BJ (cell line): ENCODE measurements at regions not wholly inside any gene's neighbourhood (a gene's known extent, or its start where the extent isn't known, plus 50 kb on each side); places are given as distances from the start of the nearest gene placed in this dataset.
A peak's percentile ranks its signal among the peaks of the same experiment; 100 is the strongest.

Experiments
- CTCF ChIA-PET: fragments of 350-600 bp; formaldehyde crosslinking; extraction: SDS; loops from one replicate; lab custom pipeline; 2021; ENCODE audit warnings: antibody characterized with exemption, inconsistent platforms; lab: Yijun Ruan, JAX
- POLR2A ChIA-PET: fragments of 300-600 bp; sonication (Branson Sonifier 250); formaldehyde crosslinking; extraction: SDS; loops from one replicate; lab custom pipeline; 2021; ENCODE audit warnings: antibody characterized with exemption; lab: Charles Lee
- DNase-seq: peaks from one replicate; pipeline ENCODE4 v3.0.0-alpha.2; 2011; ENCODE audit warnings: low read depth
- H3K27me3 ChIP-seq: 2 replicates; pipeline ENCODE4 v1.6.0; 2011; ENCODE audit warnings: low read length; ENCODE audit not compliant: control insufficient read depth, insufficient read depth
- H3K36me3 ChIP-seq: 2 replicates; pipeline ENCODE4 v1.5.1; 2011; ENCODE audit warnings: low read length; ENCODE audit not compliant: control insufficient read depth, insufficient read depth
- H3K4me3 ChIP-seq: 2 replicates; pipeline ENCODE4 v1.5.1; 2011; ENCODE audit warnings: low read depth, mild to moderate bottlenecking, control low read depth, low read length
- CTCF ChIP-seq: IDR thresholded peaks from 2 replicates; pipeline ENCODE4 v1.5.1; 2011; ENCODE audit warnings: low read depth, mild to moderate bottlenecking, control low read depth, inconsistent platforms, low read length, moderate library complexity; ENCODE audit not compliant: insufficient read depth

- TF ChIP-seq CTCF: no peak
- ChIA-PET POLR2A (no interaction called here), CTCF (no interaction called here)
- Histone ChIP-seq H3K4me3 (no peak overlapping the region), H3K36me3 (no peaks in the 10 kb centered on the region), H3K27me3 (no peaks in the 10 kb centered on the region)
- no peak for DNase-seq
These were observed 50.7 kb upstream of the KLF7 start for GRCh38 chr2:207216457-207216856.

GRCh38 chr2:207217442-207217841, 51.7 kb upstream of the KLF7 start:
- TF ChIP-seq CTCF: no peak
- Histone ChIP-seq H3K27me3 (no peaks in the 10 kb centered on the region), H3K36me3 (no peaks in the 10 kb centered on the region), H3K4me3 (no peak overlapping the region)
- ChIA-PET CTCF (no interaction called here), POLR2A (no interaction called here)
- DNase-seq: no peak

GRCh38 chr2:207219081-207219630, 53.4 kb upstream of the KLF7 start:
- TF ChIP-seq CTCF: no peak
- H3K36me3 ChIP-seq: no peaks in the 10 kb centered on the region
- no peaks in the 10 kb centered on the region for H3K27me3 ChIP-seq
- ChIA-PET CTCF (interaction anchor here (0.6 to 1.7 kb wide), 4 partner anchors 9 to 31 kb away, joined by 3 to 5 read pairs (median 4); no protein-coding TSS in a partner anchor), POLR2A (interaction anchor here (0.9 kb wide), 1 partner anchor 20 kb away, joined by 3 read pairs; no protein-coding TSS in a partner anchor)
- no peak for DNase-seq
- no peak overlapping the region for H3K4me3 ChIP-seq

- peak; percentile 52 for DNase-seq
- ChIA-PET POLR2A (interaction anchor here (0.6 to 0.9 kb wide), 3 partner anchors 20 to 285 kb away, joined by 3 to 4 read pairs (median 3); no protein-coding TSS in a partner anchor), CTCF (interaction anchor here (1.2 to 2.0 kb wide), 5 partner anchors 9 to 31 kb away, joined by 3 to 6 read pairs (median 5); no protein-coding TSS in a partner anchor)
- no peaks in the 10 kb centered on the region for H3K36me3 ChIP-seq
- no peaks in the 10 kb centered on the region for H3K27me3 ChIP-seq
- TF ChIP-seq CTCF: no peak
- H3K4me3 ChIP-seq: no peak overlapping the region
These were observed 54.1 kb upstream of the KLF7 start for GRCh38 chr2:207219676-207220501.

GRCh38 chr2:207221731-207222130, 56.0 kb upstream of the KLF7 start:
- TF ChIP-seq CTCF: no peak
- Histone ChIP-seq H3K36me3 (no peaks in the 10 kb centered on the region), H3K4me3 (no peak overlapping the region), H3K27me3 (no peaks in the 10 kb centered on the region)
- ChIA-PET CTCF (interaction anchor here (0.7 to 2.0 kb wide), 3 partner anchors 8 to 252 kb away, joined by 3 to 5 read pairs (median 4); no protein-coding TSS in a partner anchor), POLR2A (no interaction called here)
- DNase-seq: no peak
